Prostate gland (tissue), 2 donors: ENCODE measurements at regions not wholly inside any gene's neighbourhood (a gene's known extent, or its start where the extent isn't known, plus 50 kb on each side); places are given as distances from the start of the nearest gene placed in this dataset.
"Not testable (repeated sequence)": the region's sequence is repeated elsewhere in the genome, so short reads cannot be mapped to it uniquely, and the experiment has no call there.

Experiments
- DNase-seq: peaks from one replicate; pipeline ENCODE4 v3.0.0-alpha.2; 2019; ENCODE audit warnings: low spot score
- H3K27ac ChIP-seq, 2 donors: fragments of 200-600 bp; sonication (generic); 2 replicates each; pipeline ENCODE4 v1.5.1; 2017 to 2019
- H3K27me3 ChIP-seq: fragments of 200-600 bp; sonication (generic); replicated peaks from 2 replicates; pipeline ENCODE4 v1.5.1; 2019; ENCODE audit not compliant: insufficient read depth
- H3K36me3 ChIP-seq, 2 donors: fragments of 200-600 bp; sonication (generic); 1 replicate in 1 of 2; 2 replicates in 1 of 2; pipeline versions ENCODE4 v1.5.1 to v1.8.1; 2017 to 2019
- H3K4me1 ChIP-seq: fragments of 200-600 bp; sonication (generic); replicated peaks from 2 replicates; pipeline ENCODE4 v1.5.1; 2019
- H3K4me3 ChIP-seq, 2 donors: fragments of 200-600 bp; sonication (generic); 2 replicates each; pipeline ENCODE4 v1.5.1; 2017 to 2019
- H3K9me3 ChIP-seq: fragments of 200-600 bp; sonication (generic); 2 replicates; pipeline ENCODE4 v1.5.1; 2017
- CTCF ChIP-seq, 4 experiments: fragments of 200-600 bp in 2 of 4; fragments of 450-650 bp in 2 of 4; sonication (generic) in 2 of 4; IDR thresholded peaks; 1 replicate in 3 of 4; 2 replicates in 1 of 4; pipeline ENCODE4 v1.5.1; 2016 to 2019; ENCODE audit warnings: antibody characterized with exemption in 4 of 4, mild to moderate bottlenecking in 2 of 4, moderate library complexity in 2 of 4
- POLR2A ChIP-seq: fragments of 450-650 bp; IDR thresholded peaks from one replicate; pipeline ENCODE4 v1.6.1; 2016; ENCODE audit warnings: antibody characterized with exemption, mild to moderate bottlenecking
- POLR2AphosphoS5 ChIP-seq: sonication (generic); formaldehyde crosslinking; IDR thresholded peaks from one replicate; pipeline ENCODE4 v1.6.1; 2017; ENCODE audit warnings: antibody characterized with exemption
- WGBS: methylation state at CpG from one replicate; pipeline ENCODE4 v1.1.5; 2018; 5-methylcytosine and 5-hydroxymethylcytosine counted together
- intact Hi-C: fragments of 100-400 bp; cut with DNase I; formaldehyde crosslinking; loops from one replicate; pipeline ENCODE4 v1.14.2; 2022

- no peaks in the 10 kb centered on the region for H3K4me1 ChIP-seq
- no peaks in the 10 kb centered on the region for H3K9me3 ChIP-seq
- no peak overlapping the region for H3K27ac ChIP-seq
- TF ChIP-seq POLR2AphosphoS5 (no peak), CTCF (IDR thresholded peaks at IDR 0.05) (no peak), POLR2A (no peak)
- no peak overlapping the region for H3K4me3 ChIP-seq
- no peaks in the 10 kb centered on the region for H3K27me3 ChIP-seq
- 67% methylated on average over 2 of the region's 2 CpGs for WGBS
- no peaks in the 10 kb centered on the region for H3K36me3 ChIP-seq
- no peak for DNase-seq
- intact Hi-C loops = loop anchor here (10.0 kb wide), 2 partner anchors 1081 to 1701 kb away; no protein-coding TSS in a partner anchor
These were observed 62.5 kb upstream of the TOP1 start for GRCh38 chr20:40966103-40966502.

DNA sequence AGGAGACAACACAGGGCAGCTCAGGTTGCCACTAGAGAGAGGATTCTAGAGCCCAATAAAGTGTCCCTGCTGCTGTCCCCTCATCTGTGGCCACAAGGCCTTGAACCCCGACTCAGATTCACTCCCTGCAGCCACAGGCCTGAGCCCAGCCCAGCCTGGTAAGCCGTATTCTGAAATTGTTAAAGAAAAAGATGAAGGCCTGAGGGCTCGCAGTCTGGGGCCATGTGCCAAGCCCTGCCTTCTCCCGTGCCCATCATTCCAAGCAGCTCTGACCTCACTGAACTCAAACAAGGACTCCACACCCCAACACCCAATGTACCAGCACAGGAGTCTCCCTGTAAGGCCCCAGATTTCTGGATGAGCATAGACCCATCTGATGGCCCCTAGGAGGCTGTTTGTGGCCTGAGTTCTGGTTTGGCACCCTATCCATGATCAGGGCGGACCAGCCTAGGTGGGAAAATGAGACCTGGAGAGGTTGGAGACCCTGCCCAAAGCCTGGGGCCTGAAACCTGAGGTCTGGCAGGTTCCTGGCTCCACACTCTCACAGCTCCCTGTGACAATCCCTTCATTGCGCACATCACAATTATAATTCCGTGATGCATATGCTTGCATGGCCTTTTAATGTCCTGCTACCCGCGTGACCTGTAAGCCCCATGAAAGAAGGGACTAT is 62.0 kb upstream of the TOP1 start:
- Histone ChIP-seq H3K4me1 (no peaks in the 10 kb centered on the region), H3K4me3 (no peak overlapping the region), H3K27me3 (no peaks in the 10 kb centered on the region), H3K9me3 (no peaks in the 10 kb centered on the region), H3K27ac (no peak overlapping the region), H3K36me3 (no peaks in the 10 kb centered on the region)
- no peak for TF ChIP-seq POLR2AphosphoS5
- TF ChIP-seq CTCF (IDR thresholded peaks at IDR 0.05) = no peak
- no peak for TF ChIP-seq POLR2A
- intact Hi-C loops = loop anchor here (10.0 kb wide), 2 partner anchors 1082 to 1702 kb away; no protein-coding TSS in a partner anchor
- WGBS = 85% methylated on average over 8 of the region's 9 CpGs
- no peak for DNase-seq

DNA sequence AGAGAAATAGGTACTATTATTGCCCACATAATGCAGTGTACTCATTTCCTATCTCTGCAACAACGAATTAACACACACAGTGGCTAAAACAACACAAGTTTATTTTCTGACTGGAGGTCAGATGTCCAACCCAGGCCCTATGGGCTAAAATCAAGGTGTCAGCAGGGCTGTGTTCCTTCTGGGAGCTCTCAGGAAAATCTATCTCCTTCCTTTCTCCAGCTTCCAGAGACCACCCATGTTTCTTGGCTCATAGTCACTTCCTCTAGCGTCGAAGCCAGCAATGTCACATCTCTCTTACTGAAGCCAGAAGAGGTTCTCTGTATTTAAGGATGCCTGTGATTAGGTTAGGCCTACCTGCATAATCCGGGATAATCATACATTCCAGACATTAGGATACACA is 60.9 kb upstream of the TOP1 start:
- H3K27ac ChIP-seq = no peak overlapping the region
- TF ChIP-seq POLR2AphosphoS5 = no peak
- no peak for TF ChIP-seq CTCF (IDR thresholded peaks at IDR 0.05)
- WGBS = 73% methylated on average over 4 of the region's 4 CpGs
- no peaks in the 10 kb centered on the region for H3K4me1 ChIP-seq
- no peaks in the 10 kb centered on the region for H3K27me3 ChIP-seq
- no peaks in the 10 kb centered on the region for H3K36me3 ChIP-seq
- no peak overlapping the region for H3K4me3 ChIP-seq
- no peaks in the 10 kb centered on the region for H3K9me3 ChIP-seq
- no peak for DNase-seq
- intact Hi-C loops = loop anchor here (1.0 to 10.0 kb wide), 3 partner anchors 128 to 1703 kb away; no protein-coding TSS in a partner anchor

DNA sequence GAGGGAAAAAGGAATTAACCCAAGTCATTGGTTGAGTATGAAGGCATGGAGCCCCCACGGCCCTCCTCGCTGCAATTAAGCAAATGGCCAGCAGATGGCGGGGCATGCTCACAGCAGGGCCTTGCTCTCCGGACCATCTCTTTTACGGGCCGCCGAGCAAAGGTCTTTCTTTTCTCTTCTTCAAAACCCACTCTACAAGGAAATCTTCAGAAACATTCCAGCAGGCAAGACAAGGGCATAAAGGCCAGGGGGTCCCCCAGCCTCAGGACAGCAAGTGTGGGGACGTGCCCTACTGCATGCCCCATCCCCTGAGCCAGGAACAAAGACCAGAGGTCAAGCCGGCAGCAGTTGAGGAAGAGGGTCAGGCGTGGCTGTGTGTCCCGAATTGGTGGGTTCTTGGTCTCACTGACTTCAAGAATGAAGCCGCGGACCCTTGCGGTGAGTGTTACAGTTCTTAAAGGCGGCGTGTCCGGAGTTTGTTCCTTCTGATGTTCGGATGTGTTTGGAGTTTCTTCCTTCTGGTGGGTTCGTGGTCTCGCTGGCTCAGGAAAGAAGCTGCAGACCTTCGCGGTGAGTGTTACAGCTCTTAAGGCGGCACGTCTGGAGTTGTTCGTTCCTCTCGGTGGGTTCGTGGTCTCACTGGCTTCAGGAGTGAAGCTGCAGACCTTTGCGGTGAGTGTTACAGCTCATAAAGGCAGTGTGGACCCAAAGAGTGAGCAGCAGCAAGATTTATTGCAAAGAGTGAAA is 59.6 kb upstream of the TOP1 start:
- not testable (repeated sequence) for H3K36me3 ChIP-seq, H3K4me3 ChIP-seq, H3K27me3 ChIP-seq, H3K9me3 ChIP-seq, H3K27ac ChIP-seq, H3K4me1 ChIP-seq
- intact Hi-C loops = loop anchor here (1.0 to 10.0 kb wide), 3 partner anchors 126 to 1704 kb away; no protein-coding TSS in a partner anchor
- peak; percentile 69 for DNase-seq
- TF ChIP-seq CTCF (IDR thresholded peaks at IDR 0.05) = peak; percentile 76 to 92 (median 88)
- peak; percentile 24 for TF ChIP-seq POLR2AphosphoS5
- WGBS = 15% methylated on average over 28 of the region's 28 CpGs

DNA sequence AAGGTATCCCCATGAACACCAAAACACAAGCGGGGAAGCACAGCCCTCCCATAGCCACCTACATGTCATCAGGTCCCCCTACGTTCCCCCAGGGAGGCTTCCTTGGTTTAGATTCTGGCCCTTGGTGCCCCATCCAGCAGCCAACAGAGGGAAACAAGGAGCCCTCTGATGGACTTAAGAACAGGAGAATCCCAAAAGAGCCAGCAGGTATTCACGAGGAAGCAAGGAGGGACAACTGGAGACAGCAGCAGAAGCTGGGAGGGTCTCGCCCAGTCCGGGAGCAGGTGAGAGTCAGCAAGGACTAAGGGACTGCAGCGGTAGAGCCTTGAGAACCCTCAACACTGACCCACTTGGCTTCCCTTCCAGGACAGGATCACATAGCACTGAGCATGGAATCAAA is 58.4 kb upstream of the TOP1 start:
- no peaks in the 10 kb centered on the region for H3K27me3 ChIP-seq
- H3K36me3 ChIP-seq = no peaks in the 10 kb centered on the region
- WGBS = 93% methylated on average over 6 of the region's 6 CpGs
- no peak overlapping the region for H3K4me3 ChIP-seq
- intact Hi-C loops = loop anchor here (10.0 kb wide), 1 partner anchor 365 kb away; no protein-coding TSS in a partner anchor
- TF ChIP-seq CTCF (IDR thresholded peaks at IDR 0.05) = no peak
- no peak for TF ChIP-seq POLR2A
- no peak for TF ChIP-seq POLR2AphosphoS5
- H3K9me3 ChIP-seq = no peaks in the 10 kb centered on the region
- no peak for DNase-seq
- H3K4me1 ChIP-seq = no peaks in the 10 kb centered on the region
- H3K27ac ChIP-seq = no peak overlapping the region
